ENCODE measurements at regions not wholly inside any gene's neighbourhood (a gene's known extent, or its start where the extent isn't known, plus 50 kb on each side); places are given as distances from the start of the nearest gene placed in this dataset.

GRCh38 chr1:198892065-198892464 lies 253.2 kb downstream of the PTPRC start:
- ChIA-PET SMC1A (ENCODE audit: uncharacterized antibody, unreplicated experiment) (interaction anchor here (1.0 to 3.6 kb wide), 9 partner anchors 8 to 355 kb away, joined by 3 to 15 read pairs (median 4); no protein-coding TSS in a partner anchor), RAD21 (ENCODE audit: unreplicated experiment) (interaction anchor here (0.7 to 3.0 kb wide), 3 partner anchors 10 to 351 kb away, joined by 3 to 9 read pairs (median 3); no protein-coding TSS in a partner anchor), CTCF (interaction anchor here (1.1 to 5.9 kb wide), 7 partner anchors 8 to 226 kb away, joined by 3 to 21 read pairs (median 3); no protein-coding TSS in a partner anchor), POLR2A (interaction anchor here (0.6 kb wide), 1 partner anchor 193 kb away, joined by 3 read pairs; no protein-coding TSS in a partner anchor)
- no peaks in the 10 kb centered on the region for H3K36me3 ChIP-seq (ENCODE audit: control insufficient read depth in 2 of 2, insufficient read depth in 2 of 2, low read length in 1 of 2)
- H4K20me1 ChIP-seq (ENCODE audit: control insufficient read depth, insufficient read depth) = no peaks in the 10 kb centered on the region
- DNase-seq (ENCODE audit: low read depth, low spot score) = no peak
- no peaks in the 10 kb centered on the region for H3K9me3 ChIP-seq (replicated peaks; ENCODE audit: control insufficient read depth, insufficient read depth, low read length)
- BruUV-seq (replicated peaks) = no TSS peak
- no peak for ATAC-seq
- H3K4me3 ChIP-seq = no peak overlapping the region
- H3K27me3 ChIP-seq (replicated peaks in 1 of 2; ENCODE audit: control insufficient read depth in 2 of 2, insufficient read depth in 2 of 2, low read length in 1 of 2) = no peaks in the 10 kb centered on the region
- H3K4me2 ChIP-seq (ENCODE audit: control insufficient read depth, insufficient read depth) = no peak overlapping the region
- H2AFZ ChIP-seq (ENCODE audit: control insufficient read depth, low read depth, low read length) = no peak overlapping the region
- H3K79me2 ChIP-seq (ENCODE audit: control insufficient read depth, insufficient read depth, low read length) = no peaks in the 10 kb centered on the region
- H3K4me1 ChIP-seq (ENCODE audit: control insufficient read depth, insufficient read depth, low read length) = no peaks in the 10 kb centered on the region
- intact Hi-C loops (cut with micrococcal nuclease; ENCODE audit: unreplicated experiment) = no loop called here
- in situ Hi-C loops (cut with MboI) = no loop called here
- no peak for FAIRE-seq
- TF ChIP-seq CBX3 (IDR thresholded peaks at IDR 0.05; ENCODE audit: borderline replicate concordance, low read depth) = no peak
- no peak overlapping the region for H3K27ac ChIP-seq (ENCODE audit: control insufficient read depth, insufficient read depth)
- H3K9ac ChIP-seq (ENCODE audit: control insufficient read depth, insufficient read depth, low read length) = no peak overlapping the region
- 0% methylated on average over 1 of the region's 1 CpG for WGBS (ENCODE audit: insufficient coverage, insufficient replicate concordance, low lambda C conversion rate, missing lambda C conversion rate)

DNA sequence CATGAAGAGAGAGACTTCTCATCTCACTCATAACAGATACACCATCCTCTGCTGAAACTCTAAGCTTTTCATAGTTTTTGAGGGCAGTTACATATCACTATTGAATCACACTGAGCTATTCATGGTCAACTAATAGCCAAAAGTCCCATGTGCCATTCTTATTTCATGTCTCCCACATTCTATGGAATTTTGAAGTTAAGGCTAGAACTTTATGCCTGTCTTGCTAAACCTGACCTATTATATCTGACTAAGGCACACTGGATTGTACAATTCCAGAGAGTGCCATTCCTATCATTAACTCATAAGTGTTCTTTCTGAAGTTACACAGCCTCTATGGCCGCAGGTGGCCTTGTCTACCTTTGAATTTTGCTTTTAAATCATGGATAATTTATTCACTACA lies 254.3 kb downstream of the PTPRC start:
- intact Hi-C loops (cut with micrococcal nuclease; ENCODE audit: unreplicated experiment) = no loop called here
- POLR2A ChIA-PET = no interaction called here
- no peaks in the 10 kb centered on the region for H3K79me2 ChIP-seq (ENCODE audit: control insufficient read depth, insufficient read depth, low read length)

More for the DNA sequence above, 254.3 kb downstream of the PTPRC start:
- H3K27ac ChIP-seq (ENCODE audit: control insufficient read depth, insufficient read depth) = no peak overlapping the region
- H3K9me3 ChIP-seq (replicated peaks; ENCODE audit: control insufficient read depth, insufficient read depth, low read length) = no peaks in the 10 kb centered on the region
- H3K4me3 ChIP-seq = no peak overlapping the region
- DNase-seq (ENCODE audit: low read depth, low spot score) = no peak
- ChIA-PET RAD21 (ENCODE audit: unreplicated experiment) (interaction anchor here (0.8 to 3.0 kb wide), 3 partner anchors 9 to 43 kb away, joined by 3 to 9 read pairs (median 5); no protein-coding TSS in a partner anchor), SMC1A (ENCODE audit: uncharacterized antibody, unreplicated experiment) (interaction anchor here (0.7 to 3.6 kb wide), 16 partner anchors 9 to 378 kb away, joined by 3 to 15 read pairs (median 4); no protein-coding TSS in a partner anchor), CTCF (interaction anchor here (0.7 to 5.9 kb wide), 9 partner anchors 9 to 225 kb away, joined by 3 to 21 read pairs (median 4); no protein-coding TSS in a partner anchor)
- no peaks in the 10 kb centered on the region for H4K20me1 ChIP-seq (ENCODE audit: control insufficient read depth, insufficient read depth)
- FAIRE-seq = peak; percentile 35
- H2AFZ ChIP-seq (ENCODE audit: control insufficient read depth, low read depth, low read length) = no peak overlapping the region
- in situ Hi-C loops (cut with MboI) = no loop called here
- H3K9ac ChIP-seq (ENCODE audit: control insufficient read depth, insufficient read depth, low read length) = no peak overlapping the region
- 0% methylated on average over 1 of the region's 1 CpG for WGBS (ENCODE audit: insufficient coverage, insufficient replicate concordance, low lambda C conversion rate, missing lambda C conversion rate)
- H3K36me3 ChIP-seq (ENCODE audit: control insufficient read depth in 2 of 2, insufficient read depth in 2 of 2, low read length in 1 of 2) = no peaks in the 10 kb centered on the region
- ATAC-seq = peak; percentile 36; the same call in 1 of the 3 replicates
- TF ChIP-seq USF2 (IDR thresholded peaks at IDR 0.05; ENCODE audit: borderline replicate concordance, low read depth, low read length) (no peak), JUND (IDR thresholded peaks at IDR 0.05; ENCODE audit: low read depth, low read length) (no peak), CEBPB (IDR thresholded peaks at IDR 0.05; ENCODE audit: borderline replicate concordance in 1 of 2, low read depth in 2 of 2, low read length in 2 of 2) (no peak), EZH2 (IDR thresholded peaks at IDR 0.05; ENCODE audit: borderline replicate concordance, control insufficient read depth, low read depth, low read length) (no peak), ATF2 (IDR thresholded peaks at IDR 0.05; ENCODE audit: low read length) (no peak), TCF3 (IDR thresholded peaks at IDR 0.05; ENCODE audit: borderline replicate concordance, insufficient read depth, low read depth, low read length) (no peak), KDM1A (IDR thresholded peaks at IDR 0.05; ENCODE audit: borderline replicate concordance) (no peak), RFX5 (IDR thresholded peaks at IDR 0.05; ENCODE audit: low read depth, low read length) (no peak)
- H3K4me2 ChIP-seq (ENCODE audit: control insufficient read depth, insufficient read depth) = no peak overlapping the region
- no TSS peak for BruUV-seq (replicated peaks)
- no peaks in the 10 kb centered on the region for H3K27me3 ChIP-seq (replicated peaks in 1 of 2; ENCODE audit: control insufficient read depth in 2 of 2, insufficient read depth in 2 of 2, low read length in 1 of 2)
- H3K4me1 ChIP-seq (ENCODE audit: control insufficient read depth, insufficient read depth, low read length) = no peaks in the 10 kb centered on the region
